NCI-H2196 (cell line): ENCODE measurements at regions not wholly inside any gene's neighbourhood (a gene's known extent, or its start where the extent isn't known, plus 50 kb on each side); places are given as distances from the start of the nearest gene placed in this dataset.
A peak's percentile ranks its signal among the peaks of the same experiment; 100 is the strongest.
"Not testable (repeated sequence)": the region's sequence is repeated elsewhere in the genome, so short reads cannot be mapped to it uniquely, and the experiment has no call there.

ENCODE experiments used
- DNase-seq: peaks from one replicate; lab custom pipeline; 2025; ENCODE audit not compliant: unreplicated experiment; lab: John Stamatoyannopoulos, UW

DNA sequence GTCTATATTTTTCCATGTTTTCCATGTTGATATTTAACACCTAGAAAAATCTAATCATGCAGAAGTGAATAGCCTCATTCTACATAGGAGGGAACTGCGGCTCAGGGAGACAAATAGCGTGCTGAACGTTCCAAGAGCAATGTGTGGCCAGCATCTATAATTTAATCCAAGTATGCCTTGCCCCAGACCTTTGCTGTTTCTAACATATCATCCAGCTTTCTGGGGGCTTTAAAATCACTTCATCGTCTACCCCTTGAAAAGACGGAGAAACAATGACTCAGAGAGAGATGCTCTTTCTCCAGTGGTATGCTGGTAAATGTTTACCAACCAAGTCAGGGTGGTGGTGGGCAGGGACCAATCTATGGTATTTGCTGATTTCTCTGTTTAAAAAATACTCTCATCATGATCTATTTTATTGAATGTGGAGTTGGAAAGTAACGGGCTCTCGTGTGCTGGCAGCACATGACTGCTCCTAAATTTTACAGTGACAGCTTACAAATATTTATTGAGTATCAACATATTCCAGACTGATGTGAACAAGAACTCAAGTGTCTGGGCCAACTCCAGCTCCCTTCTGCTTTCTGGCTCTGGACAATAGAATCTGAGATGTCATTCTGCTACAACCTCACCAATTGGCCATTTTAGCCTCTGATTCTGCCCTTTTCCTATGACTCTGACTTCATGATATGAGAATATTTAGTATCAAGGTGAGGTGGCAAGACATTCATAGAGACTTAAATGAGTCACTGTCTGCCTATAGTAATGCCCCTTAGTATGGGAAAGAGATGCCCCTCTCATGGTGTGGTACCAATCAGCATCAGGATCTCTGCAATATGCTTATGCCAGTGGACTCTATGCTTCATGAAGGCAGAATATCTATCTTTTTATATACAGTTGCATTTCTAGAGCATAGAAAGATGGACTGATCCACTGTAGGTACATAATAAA lies 407.4 kb upstream of the TNC start:
- no peak for DNase-seq

DNA sequence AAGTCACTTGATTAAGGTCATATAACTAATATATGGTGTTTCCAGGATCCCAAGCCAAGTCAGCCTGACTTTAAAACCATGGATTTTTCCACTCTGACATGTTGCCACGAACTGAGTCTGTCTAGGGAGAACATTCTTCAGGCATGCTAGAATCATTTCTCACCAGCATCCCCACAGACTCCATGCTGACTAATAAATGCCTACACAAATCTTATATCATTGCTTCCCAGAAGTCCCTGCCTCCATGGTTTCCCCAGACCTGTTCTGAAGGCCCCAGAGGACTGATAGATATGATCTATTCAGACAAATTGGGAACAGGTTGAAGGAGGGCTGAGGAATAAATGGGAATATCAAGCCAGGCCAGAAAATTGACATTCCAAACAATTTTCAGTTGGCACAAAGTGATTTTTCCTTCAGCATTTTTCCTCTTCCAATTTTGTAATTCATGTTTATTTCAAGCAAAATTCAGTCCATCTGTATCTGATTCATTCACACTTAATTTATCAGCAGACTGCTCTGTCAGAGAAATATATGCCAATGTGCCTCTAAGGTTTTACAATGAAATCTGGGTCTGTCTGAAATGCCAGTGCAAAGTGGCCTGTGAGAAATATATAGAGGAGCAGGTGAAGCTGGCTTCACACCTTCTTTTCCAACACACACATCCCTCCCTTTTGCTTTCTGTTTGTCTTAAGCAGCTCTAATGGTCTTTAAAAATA lies 413.6 kb upstream of the TNC start:
- no peak for DNase-seq

- DNase-seq = no peak
Measured at GRCh38 chr9:115533511-115533910, 415.6 kb upstream of the TNC start.

DNA sequence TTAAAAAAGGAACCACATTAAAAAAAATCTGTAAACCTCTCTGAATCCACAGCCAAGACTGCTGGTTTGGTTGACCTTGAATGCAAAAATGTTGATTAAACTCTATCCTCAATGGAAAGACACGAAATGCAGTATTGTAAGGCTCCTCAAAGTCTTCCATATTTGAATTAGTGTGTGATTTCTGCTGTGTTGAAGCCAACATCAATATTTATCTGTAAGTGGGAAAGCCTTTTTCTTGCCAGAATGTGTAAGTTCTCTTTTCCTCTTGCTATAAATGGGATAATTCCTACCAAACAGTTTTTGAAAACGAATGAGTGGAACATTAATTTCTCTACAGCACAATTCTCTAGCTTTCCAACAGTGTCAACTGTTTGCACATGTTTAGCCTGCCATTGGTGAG lies 422.1 kb upstream of the TNC start:
- no peak for DNase-seq

DNA sequence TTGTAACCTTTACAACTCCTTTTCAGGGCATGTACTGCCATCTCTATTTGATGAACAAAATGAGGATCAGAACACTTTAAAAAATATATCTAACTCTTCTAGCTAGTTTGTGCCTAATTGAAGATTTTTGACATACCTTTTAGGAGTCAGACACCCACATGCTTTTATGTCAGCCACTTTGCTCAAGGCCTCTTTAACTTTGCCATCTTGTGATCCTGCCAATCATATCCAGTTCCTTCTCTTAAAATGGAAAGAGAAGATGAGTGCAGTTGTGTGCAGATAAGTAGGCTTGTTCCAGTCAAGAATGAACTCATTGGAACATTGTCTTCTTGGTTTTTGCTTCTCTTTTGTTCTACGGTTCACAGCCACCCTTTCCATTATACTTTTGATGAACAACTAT lies 425.6 kb upstream of the TNC start:
- DNase-seq = no peak

DNA sequence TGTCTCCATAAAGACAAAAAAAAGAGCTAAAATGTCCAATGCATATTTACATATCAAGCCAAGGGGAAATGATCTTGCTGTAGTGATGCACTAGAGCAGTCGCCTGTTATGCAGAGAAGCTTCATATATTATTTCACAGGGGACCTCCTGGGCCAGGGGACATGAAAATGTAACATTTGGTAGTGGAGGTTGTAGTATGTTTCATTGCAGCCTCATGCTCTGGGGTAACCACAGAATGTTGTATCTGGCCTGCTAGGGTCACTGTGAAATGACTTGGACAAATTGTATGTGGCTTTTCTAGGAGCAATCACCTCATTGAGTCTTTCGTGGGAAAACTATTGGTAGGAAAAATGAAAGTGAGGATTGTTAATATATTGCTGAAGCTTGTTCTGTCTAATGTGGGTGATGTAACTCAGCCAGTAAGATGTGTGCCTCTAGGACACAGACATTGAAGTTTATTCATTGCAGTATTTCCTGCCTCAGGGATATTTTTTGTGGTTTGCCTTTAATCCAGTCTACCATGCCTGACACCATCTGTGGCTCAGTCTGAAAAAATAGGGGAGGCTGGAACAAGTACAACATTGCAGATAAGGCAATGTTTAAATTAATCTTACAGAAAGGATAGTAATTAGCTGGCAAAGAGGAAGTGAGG lies 430.8 kb upstream of the TNC start:
- no peak for DNase-seq

DNA sequence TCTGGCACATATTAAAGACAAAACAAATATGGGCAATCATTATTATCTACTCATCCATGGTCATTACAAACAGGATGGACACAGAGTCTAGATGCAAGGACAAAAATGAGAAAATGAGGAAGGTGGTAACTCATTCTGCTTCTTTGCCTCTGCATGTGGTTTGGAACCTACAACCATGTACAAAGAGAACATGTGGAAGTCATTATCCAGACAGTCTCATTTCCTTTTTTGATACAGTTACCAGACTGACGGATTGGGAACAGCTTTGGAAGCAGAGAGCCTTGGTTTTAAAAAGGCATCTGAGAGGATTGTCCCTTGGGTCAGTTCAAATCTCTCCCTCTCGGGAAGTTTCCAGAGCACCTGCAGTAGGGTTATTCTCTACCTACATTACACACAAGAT lies 433.4 kb upstream of the TNC start:
- DNase-seq = no peak

GRCh38 chr9:115553060-115553773 lies 435.3 kb upstream of the TNC start:
- no peak for DNase-seq

- no peak for DNase-seq
Measured at GRCh38 chr9:115556432-115556831, 438.5 kb upstream of the TNC start.

DNA sequence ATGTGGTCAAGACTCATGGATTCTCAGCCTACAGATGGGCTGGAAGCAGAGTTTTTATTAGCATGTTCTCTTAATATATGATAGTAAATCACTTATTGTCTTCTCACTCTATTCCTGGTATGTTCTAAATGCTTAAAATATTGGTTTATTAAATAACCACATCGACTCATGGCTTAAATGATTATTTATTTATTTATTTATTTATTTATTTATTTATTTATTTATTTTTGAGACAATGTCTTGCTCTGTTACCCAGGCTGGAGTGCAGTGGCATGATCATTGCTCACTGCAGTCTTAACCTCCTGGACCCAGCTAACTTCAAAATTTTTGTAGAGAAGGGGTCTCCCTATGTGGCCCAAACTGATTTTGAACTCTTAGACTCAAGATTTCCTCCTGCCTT lies 457.2 kb upstream of the TNC start:
- no peak for DNase-seq

- DNase-seq = not testable (repeated sequence)
Measured at GRCh38 chr9:115585458-115585857, 467.5 kb upstream of the TNC start.

DNA sequence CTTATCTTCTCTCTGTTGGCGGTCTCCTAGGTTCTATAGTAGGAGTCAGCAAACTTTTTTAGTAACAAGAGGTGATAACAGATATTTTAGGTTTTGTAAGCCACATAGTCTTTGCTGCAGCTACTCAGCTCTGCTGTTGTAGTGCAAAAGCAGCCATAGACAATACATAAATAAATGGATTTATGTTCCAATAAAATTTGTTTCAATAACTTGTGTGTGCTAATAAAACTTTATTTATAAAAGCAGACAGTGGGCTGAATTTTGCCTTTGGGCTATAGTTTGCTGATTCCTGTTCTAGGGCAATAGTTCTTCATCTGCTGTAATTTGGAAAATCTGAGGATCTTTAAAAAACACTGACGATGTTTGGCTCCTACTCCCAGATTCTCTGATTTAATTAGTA lies 469.4 kb upstream of the TNC start:
- no peak for DNase-seq

DNA sequence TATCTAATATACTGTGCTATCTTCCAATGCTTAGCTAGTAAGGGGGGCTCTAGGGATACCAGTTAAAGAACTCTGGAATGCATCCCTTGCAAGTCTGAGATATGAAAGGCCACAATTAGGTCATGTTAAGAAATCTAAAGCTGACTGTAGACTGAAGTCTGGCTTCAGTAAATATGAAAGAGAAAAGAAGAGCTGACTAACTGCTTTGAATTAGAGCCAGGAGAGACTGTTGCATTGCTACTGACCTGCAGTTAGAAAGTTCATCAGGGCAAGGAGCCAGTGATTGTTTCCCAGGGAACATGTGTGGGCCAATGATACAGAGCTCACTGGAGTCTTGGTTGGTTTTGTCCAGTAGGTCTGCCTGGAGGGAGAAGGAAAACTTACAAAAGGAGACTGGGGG lies 472.1 kb upstream of the TNC start:
- DNase-seq = peak; percentile 37

DNA sequence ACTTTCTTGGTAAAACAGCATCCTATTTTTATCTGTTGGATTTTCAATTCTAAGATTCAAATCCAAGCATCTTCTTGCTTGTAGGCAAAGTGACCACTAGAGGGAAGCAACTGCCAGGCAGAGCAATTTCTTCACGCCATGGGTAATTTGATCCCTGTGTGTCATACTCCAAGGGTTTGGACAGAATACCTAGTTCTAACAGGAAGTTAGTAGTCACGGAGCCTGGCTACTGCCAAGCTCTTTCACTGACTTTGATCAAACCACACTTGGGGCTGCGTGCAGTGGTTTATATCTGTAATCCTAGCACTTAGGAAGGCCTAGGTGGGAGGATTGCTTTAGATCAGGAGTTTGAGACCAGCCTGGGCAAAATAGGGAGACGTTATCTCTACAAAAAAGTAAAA lies 473.6 kb upstream of the TNC start:
- DNase-seq = peak; percentile 90

DNA sequence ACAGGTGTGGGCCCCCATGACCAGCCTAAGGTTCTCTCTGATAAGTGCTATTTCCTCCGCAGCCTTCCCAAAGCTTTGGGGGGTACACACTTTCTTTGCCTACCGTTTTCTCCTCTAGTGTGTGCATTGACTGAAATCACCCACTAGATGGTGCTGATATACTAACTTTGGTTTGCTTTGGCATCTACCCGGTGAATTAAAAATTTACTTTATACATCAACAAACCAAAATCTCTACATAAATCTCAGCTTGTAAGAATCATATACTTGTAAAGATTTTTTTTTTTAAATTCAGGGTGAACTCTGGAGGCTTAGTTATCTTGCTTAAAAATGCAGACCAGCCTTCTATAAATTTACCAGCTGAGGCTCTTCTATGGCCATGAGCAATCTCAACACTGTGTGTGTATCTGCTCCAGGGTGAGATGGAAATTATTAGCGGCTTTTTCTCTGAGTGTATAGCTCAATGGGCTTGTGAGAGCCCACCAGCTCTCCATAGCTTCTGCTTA lies 475.7 kb upstream of the TNC start:
- peak; percentile 34 for DNase-seq

DNA sequence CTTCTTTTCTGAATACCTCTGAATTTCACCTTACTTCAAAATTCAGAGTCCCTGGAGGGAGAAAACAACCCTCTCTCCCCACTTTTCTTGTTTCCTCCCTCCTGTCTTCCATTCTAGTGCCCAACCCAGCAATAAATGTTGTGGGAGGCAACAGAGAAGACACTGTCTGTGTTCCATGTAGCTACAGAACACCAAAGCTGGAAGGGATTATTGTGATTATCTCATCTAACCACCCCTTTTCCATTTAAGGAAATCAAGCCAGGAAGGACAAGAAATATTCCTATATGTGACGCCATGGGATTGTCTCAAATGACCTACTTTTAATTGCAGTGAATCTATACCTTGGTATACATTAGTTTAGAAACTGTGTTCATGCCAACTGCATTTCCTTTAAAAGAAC lies 476.6 kb upstream of the TNC start:
- no peak for DNase-seq

- no peak for DNase-seq
Measured at GRCh38 chr9:115596021-115596745, 478.2 kb upstream of the TNC start.

DNA sequence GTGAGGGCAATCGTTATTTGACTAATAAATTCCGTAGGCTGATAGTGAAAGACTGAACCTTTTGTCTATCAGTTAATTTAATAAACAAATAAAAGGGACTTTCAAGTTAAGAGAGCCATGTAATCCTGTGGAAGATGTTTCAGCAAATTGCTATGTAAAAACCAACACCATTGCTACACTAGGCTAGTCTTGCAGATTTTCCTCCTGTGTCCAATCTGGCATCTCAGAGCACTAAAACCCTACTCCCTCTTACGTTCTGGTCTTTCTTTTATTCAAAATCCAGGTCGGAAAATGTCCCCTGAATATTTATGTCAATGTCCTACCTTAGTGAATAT lies 478.8 kb upstream of the TNC start:
- no peak for DNase-seq

DNA sequence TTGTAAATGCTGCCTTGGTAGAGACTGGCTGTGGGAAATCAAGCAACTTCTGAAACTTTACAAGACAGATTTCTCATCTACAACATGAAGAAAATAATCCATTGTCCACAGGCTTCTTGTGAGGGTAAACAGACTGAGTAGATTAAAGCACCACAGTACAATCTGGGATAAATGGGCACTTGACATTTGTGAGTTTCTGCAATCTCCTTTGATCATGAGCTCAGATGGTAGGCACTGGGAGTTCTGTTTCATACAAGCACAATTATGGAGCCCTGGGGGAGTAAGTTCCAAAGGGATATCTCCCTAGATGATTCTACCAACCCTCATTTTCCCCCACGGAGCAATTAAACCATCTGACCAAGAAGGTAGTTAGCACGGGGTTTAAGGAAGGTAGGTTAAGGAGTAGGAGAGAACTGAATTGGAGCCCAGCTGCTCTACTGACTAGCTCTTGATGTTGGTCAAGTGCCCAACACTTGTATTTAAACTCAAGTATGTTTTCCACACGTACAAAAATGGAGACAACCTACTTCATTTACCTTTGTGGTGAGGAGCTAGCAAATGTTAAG lies 479.5 kb upstream of the TNC start:
- DNase-seq = no peak

DNA sequence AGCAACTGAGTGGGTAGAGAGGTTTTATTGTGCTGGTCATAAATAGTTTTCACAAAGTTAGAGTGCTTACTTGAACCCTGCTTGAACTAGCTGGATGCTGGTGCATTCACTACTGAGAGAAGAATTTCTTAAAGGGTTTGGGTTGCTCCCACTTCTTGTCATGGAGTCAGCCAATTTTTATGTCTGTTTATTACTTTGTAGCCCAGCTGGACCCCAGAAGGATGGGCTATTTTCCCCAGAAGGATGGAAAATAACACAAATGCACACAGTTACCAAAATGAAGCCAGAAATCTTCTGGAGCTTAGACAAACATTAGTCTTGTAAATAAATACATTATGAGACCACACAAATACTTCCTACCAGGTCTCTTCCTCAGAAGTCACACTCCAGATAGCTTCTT lies 480.8 kb upstream of the TNC start:
- no peak for DNase-seq
